GM19452 (cell line): ENCODE measurements at regions not wholly inside any gene's neighbourhood (a gene's known extent, or its start where the extent isn't known, plus 50 kb on each side); places are given as distances from the start of the nearest gene placed in this dataset.

Experiments
- ATAC-seq: cut with Tn5 transposase; IDR thresholded peaks from one replicate; pipeline ENCODE4 v1.9.1; 2021; ENCODE audit not compliant: unreplicated experiment

DNA sequence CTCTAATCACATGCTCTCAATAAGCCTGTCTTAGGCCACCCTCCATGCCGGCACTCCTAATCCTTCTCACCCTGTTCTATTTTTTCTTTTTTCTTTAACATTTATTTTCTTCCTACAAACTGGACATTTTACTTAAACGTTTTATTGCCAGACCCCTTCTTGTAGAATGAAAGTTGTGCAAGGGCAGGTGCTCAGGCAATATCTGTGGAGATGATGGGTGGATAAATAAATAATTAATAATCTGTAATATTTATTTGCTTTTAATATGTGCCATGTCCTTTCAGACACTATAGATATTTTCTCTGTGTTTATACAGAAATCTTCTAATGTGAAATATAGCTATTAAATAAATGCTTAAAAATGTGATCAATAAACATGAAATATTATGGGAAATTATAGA lies 815.7 kb upstream of the MIR17HG start:
- no peak for ATAC-seq

DNA sequence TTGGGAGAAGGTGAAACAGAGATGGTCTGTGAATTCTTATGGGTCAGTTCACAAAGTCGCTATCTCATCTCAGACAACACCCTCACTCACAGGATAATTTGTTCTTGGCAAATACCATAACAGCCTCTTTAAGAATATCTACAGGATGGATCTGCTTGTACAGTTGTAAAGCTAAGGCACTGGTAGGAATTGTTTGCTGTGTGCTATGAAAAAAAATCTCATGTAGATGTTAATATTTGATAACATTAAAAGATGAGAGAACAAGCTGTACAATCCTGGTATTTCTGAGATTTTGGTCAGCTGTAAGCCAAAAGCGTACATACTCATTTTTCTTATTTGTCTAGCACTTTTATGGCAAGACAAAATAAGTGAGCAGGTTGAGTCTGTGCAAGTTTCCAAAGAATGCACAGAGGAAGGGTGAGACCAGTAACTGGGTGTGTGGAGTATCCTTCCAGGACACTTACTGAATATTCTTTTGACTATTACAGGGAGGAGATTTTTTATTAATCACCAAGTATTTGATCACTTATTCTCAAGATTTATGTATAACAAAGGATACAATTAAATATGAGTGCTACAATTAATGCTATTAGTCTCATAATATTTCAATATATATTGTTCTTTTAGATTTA lies 814.5 kb upstream of the MIR17HG start:
- ATAC-seq, result no peak

DNA sequence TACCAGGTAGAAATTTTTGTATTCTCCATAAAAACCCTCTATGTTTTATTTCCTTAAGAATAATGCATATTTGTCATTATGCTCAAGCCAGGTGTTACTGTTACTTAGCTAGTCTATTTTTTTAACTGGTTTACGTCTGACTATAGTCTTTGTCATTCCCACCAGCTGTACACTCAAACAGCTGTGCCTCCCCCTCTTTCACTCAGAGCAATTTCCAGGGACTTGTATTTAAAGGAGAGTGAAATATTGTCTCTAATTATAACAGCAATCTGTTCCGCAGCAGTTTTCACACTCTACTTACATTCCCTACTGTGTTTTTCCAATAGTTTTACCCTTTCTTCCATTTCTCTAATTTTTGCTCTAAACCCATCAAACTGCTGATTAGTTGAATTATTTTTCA lies 813.6 kb upstream of the MIR17HG start:
- ATAC-seq, result no peak

DNA sequence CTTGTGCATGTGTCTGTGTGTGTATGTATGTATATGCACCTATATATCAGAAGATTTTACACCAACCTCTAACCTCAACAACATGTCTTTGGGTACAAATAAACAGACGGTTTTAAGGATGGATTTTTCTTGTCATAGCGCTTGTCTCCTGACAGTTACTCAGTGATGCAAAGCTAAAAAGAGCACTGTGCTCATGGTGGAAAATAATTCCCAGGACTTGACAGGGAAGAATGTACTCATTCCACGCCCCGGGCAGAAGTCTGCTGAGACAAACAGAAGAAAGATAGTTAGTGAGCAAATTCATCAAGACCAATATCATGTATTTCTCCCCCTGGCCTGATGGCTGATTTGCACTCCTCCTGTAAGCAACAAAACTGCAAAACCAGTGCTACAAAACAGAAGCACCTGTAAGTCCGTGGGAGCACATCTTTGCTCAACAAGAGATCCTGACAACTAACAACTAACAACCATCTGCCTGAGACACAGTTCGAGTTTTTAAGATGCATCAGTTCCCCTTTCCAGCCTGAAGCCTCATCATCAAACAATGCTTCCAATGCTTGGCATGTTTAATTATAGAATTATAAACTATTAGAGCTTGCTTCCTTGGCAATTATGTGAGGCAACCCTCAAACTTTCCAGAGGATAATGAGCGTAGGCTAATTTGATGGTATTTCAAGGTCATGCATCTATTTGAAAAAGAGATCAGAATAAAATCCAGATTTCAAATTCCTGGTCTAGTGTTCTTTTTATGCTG lies 812.7 kb upstream of the MIR17HG start:
- no peak for ATAC-seq

DNA sequence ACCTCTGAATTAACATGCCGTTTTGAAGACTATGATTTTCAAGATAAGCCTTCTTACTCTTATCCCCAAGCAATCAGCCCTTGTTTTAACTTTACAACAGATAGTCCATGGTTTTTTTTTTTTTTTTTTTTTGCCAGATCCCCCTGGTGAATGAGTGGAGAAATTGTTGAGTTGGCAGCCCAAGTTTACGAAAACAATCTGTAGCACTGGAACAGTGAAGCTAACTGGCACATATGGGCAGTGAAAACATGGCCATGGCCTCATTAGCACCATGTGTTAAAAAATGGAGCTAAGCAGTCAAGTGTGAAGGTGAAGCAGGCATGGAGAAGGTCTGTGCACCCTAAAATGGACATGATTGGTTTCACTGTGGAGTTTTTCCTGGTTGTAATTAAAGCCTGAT lies 812.1 kb upstream of the MIR17HG start:
- no peak for ATAC-seq

DNA sequence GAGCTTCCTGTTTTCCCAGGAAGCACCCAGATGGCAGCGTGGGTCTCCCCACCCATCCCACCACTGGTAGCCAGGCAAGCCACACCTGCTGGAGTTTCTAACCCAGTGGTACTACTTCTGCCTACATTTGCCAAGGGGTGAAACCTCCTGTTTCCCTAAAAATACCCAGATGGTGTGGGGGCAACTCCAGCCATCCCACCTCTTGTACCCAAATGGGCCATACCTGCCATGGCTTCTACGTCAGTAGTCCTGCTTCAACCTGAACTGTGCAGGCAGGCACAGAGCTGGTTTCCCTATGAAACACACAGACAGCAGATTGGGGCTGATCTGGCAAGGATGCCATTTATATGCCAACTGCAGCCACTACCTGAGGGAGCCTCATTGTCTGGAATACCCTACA lies 809.4 kb upstream of the MIR17HG start:
- ATAC-seq, result no peak

DNA sequence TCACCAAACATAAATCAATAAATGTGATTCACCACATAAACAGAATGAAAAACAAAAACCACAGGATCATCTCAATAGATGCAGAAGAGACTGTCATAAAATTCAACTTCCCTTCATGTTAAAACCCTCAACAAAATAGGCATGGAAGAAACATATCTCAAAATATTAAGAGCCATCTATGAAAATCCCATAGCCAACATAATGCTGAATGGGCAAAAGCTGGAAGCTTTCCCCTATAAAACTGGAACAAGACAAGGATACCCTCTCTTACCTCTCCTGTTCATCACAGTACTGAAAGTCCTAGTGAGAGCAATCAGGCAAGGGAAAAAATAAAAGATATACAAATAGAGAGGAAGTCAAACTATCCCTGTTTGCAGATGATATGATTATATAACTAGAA lies 806.1 kb upstream of the MIR17HG start:
- ATAC-seq, result no peak

DNA sequence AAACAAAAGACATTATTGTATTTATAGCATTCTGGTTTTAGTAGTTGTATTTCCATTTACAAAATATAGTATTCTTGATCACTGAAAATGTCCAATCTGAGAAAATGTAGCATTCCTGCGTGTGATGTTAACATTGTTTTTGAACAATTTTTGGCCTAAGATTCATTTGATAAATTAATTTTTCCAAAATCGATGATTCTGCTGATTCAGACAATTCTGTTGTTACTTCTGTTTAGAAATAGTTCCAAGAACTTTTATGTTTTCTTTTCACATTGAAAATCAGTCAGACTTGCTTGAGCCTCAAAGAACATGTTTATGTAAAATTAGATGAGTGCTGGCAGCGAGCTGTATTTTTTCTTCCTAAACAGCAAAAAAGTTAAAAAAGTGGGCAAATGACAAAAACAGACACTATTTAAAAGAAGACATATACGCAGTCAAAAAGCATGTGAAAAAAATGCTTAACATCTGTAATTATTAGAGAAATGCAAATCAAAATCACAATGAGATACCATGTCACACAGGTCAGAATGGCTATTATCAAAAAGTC lies 804.5 kb upstream of the MIR17HG start:
- no peak for ATAC-seq

DNA sequence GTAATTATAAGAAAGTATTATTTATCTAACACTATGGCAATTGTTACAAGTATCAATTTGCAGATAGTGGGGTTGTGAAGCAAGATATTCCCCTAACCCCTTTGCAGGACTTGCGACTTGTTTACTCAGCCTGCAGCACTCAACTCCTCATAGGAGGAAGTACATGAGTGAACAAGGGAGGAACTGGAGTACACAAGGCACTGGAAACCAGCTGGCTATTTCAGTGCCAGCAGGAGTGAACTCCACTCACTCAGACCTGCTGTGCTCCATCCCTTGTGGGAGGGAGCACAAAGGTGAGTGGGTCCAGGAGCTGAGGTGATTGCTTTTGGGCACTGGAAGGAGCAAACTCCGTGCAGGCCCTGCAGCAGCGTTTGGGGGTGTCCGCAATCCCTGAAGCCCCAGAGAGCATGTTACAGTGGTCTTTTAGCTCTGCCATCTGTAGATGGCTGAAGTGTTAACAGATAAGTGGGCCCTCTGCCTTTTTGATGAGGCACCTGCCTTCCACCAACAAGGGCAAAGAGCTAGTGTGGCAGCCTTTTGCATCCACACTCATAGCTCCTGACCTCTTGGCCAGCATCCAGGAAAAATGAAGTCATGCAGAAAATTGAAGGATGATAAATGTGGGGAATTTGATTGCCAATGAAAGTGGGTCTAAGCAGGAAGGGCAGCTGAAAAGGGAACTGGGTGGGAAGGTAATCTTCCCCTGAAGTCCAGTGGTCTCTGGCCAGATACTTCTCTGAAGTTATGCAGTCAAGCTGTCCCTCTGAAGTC lies 802.2 kb upstream of the MIR17HG start:
- no peak for ATAC-seq

DNA sequence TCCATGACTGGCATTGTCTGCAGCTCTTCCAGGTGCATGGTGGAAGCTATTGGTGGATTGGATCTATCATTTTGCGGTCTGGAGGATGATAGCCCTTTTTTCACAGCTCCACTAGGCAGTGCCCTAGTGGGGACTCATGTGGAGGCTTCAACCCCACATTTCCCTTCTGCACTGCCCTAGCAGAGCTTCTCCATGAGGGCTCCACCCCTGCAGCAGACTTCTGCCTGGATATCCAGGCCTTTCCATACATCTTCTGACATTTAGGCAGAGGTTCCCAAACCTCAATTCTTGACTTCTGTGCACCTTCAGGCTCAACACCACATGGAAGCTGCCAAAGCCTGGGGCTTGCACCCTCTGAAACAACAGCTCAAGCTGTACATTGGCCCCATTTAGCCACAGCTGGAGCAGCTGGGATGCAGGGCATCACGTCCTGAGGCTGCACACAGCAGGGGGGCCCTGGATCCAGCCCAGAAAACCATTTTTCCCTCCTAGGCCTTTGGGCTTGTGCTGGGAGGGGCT lies 800.2 kb upstream of the MIR17HG start:
- ATAC-seq, result no peak

DNA sequence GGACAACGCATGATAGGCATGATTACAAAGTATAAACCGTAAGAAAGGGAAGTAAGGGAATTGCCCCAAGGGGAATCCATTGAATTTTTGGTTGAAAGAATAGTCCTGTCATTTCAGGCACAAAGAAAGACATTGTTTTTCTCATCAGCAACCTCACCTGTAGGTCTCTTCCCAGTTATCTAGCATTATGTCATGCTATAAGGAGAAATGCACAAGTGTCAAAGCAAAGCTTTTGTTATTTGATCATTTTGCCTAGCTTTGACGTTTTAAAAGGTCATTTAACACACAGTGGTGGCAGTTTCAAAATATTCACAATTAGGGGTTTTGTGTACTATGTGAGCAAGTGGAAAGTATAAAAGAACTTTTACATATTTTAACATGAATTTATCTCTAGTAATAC lies 796.2 kb upstream of the MIR17HG start:
- no peak for ATAC-seq

DNA sequence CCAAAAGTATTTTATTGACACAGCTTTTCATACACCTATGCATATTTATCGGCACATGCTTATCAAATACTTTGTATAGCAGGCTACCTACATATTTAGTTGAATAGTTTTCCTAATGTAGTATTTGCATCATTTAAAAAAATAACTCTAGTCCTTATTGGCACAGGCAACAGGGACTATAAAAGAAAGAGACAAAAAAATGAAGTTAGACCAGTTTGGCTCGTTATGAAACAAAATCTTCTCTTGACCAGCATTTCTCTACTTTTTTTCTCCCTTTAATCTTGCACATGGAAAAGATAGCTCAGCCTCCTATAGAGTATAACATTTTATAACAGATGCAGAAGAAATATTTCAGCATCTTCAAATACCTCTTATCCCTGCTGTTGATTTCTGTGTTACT lies 794.8 kb upstream of the MIR17HG start:
- no peak for ATAC-seq

DNA sequence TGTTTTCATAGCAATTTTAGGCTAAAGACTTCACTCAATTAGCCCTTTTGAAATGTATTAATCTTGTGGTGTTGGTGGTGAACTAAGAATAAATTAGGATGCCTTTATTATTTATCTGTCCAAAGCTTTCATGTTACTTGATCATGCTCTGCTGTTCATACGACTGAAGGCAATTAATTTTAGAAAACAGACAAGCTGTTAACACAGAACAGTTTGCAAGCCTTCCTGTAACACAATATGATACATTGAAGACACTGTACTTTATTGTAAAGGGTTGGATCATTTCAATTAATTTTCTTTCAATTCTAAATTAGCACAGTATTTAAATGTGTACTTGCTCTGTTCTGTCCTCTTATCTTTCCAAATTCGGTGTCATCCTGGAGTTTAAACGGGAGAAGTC lies 794.3 kb upstream of the MIR17HG start:
- no peak for ATAC-seq

DNA sequence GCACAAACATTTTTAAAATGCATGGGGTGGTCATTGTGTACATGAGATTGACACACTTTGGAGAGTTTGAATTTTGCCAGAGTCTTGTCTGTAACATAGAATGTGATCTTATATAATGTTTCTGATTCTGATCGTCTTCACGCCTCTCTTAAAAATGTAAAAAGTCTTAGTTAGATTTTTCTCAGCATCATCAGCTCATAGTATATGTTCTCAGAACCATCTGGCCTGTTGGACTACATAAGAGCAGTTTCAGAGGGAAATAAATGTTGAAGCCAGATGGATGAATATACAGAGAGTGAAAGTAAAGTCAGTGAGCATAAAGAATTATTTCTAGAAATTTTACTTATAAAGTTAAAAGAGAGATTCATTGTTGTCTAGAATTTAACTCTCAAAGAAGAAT lies 789.9 kb upstream of the MIR17HG start:
- ATAC-seq, result no peak

DNA sequence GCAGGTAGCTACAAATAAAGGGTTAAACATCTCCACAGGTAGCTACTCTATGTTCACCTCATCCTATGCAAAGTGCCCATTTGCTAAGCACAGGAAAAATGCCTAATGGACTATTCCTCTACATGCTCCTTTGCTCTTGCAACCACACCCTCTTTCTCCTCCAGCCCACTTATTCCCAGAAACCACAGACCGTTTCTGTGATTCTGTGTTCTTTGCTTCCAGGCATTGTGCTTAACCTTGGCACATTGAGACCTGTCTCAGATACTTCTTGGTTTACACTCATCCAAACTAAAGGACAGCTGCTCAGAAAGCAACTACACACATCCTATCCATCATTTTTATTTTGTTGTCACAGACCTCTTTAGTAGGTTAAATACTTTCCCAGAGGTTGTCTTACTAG lies 785.0 kb upstream of the MIR17HG start:
- no peak for ATAC-seq

DNA sequence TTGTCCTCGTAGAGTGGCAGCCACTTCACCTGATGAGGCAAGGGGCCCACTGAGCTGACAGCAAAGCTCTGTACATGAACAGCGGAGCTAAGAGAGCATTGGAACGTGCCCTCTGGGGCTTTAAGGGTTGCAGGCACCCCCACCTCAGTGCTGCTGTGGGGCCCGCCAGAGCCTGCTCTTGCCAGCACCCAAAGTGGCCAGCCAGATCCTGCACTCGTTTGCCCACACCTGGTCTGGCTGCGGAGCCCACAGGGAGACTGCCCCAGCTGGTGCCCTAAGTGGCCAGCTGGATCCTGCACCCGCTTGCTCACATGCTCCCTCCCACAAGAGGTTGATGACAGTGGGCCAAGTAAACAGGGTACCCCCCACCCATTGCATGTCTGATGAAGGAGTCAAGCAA lies 783.4 kb upstream of the MIR17HG start:
- ATAC-seq, result no peak

DNA sequence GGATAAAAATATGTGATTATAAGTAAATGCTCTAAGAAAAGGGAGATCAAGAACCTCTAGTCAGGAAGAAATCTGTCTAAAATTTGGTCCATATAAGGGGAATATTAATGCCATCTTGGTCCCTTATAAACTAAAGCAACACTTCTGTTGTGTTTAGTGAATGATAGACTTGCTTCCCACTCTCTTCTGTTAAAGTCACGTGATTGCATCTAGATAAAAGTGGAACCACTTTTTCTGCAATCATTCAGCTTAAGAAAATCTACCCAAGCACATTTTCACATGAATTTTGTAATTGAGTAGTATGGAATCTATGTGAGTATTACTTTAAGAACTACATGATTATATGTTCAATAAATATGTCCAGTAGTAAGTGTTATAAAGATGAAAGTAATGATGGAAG lies 782.9 kb upstream of the MIR17HG start:
- ATAC-seq, result no peak

DNA sequence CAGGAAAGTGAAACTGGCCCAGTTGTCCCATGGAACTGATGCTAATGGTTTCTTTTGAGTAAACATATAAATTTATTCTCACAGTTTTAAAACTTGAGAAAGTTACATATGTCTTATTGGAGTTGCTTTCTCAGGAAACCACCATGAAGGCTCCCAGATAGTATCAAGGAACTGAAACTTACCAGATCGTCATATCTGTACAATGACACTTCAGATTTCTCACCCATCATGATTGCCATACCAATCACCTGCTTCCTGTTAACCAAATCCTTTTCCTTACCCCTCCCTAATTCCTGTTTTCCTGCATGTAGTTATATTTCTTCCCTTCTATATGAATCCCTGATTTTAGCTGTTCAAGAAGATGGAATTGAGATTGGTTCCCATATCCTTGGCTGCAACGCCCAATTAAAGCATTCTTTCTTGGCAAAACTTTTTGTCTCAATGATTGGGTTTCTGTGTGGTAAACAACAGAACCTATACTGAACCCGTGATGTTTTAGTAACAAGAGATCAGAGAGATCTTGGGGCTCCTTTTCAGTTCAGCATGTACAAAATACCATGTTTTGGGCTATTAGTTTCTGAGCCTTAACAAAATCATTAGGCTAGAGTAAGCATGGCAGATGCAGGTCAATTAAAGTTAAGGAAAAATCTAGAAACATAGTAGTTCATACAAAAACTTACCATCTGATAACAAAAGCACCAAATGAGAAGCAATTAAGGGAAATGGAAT lies 781.3 kb upstream of the MIR17HG start:
- no peak for ATAC-seq

DNA sequence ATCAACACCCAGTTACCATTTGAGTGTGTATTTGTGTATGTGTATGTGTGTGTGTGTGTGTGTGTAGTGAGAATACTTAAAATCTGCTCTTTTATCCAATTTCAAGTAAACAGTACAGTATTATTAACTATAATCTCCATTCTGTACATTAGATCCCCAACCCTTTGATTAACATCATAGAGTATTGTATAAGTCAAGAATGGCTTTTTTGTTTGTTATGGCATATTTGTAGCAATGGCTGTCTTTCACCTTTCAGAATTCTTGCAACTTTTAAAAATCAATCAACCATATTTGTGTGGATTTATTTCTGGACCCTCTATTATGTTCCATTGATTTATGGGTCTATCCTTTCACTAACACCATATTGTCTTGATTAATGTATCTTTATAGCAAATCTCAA lies 779.3 kb upstream of the MIR17HG start:
- ATAC-seq, result no peak

DNA sequence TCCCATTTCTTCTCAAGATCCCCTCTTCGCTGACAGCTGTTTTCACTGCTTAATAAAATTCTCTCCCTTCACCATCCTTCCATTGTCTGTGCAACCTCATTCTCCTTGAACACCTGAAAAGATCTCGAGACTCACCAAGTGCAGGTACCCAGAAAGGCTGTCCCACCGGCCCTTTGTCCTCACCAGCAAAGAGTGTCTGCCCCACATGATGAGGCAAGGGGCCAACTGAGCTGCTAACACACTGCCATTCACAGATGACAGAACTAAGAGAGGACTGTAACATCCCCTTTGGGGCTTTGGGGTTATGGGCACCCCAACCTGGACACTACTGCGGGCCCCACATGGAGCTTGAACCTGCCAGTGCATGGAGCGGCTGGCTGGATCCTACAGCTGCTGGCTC lies 771.4 kb upstream of the MIR17HG start:
- no peak for ATAC-seq

DNA sequence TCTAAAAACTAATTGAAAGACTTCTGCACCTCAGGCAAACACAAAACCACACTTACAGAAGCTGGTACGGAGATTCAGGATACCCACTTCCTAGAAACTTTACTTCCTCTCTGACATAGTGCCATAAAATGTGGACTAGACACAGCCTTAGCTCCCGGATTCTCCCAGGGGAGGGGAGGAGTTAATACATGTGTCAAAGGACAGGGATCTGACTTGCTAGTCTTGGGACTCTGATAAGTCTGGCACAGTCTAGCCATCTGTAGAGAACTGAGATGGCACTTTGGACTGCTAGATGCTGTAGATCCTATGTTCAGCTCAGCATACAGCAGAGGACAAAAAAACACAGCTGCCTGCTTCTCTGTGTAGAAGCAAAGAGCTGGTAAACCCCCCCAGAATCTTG lies 769.8 kb upstream of the MIR17HG start:
- no peak for ATAC-seq
